ENCODE measurements at regions not wholly inside any gene's neighbourhood (a gene's known extent, or its start where the extent isn't known, plus 50 kb on each side); places are given as distances from the start of the nearest gene placed in this dataset. TPM values are rescaled to one million over a fixed set of nuclear protein-coding genes. Genes with fewer than 3 reads are reported as not detected.
"Not testable (repeated sequence)": the region's sequence is repeated elsewhere in the genome, so short reads cannot be mapped to it uniquely, and the experiment has no call there.

DNA sequence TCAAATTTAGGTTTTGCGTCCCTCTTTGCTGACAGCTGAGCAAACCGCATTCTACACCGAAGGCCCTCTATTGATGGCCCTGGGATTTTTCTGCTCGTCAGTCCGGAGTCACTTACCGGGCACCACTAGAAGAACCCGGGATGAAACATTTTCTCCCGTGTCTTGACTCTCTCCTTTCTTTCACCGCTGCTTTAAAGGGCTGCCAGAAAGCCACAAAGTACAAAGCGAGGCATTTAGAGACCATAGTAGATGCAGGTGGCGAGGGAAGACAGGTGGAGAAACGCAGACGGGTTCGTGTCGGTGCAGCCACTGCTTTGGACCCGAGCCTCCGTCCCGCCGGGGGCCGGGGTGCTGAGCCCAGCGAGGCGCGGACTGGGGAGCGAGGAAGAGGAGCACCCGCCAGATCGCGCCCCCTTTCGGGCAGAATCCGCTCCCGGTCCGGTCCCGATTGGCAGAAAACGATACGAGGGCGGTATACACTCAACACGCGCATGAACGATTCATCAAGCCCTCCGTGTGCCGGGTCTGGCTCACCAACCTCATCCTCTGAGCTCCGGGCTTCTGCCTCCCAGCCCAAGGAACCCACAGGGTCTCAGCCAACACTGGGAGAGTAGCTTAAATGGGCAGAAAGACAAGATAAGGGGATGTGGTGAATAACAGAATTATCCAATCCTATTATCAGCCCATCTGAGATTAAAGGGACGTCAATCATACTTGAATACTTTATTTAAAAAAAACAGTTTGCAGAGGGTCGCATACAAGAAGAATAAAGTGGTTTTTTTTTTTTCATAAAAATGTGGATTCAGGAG is 84.9 kb downstream of the TRIM27 start:
- peaks cover 16% of the 10 kb centered on the region for H3K4me1 ChIP-seq
- TF ChIP-seq POLR2A (IDR thresholded peaks at IDR 0.05), result no peak
- TF ChIP-seq POLR2AphosphoS5 (IDR thresholded peaks at IDR 0.05; ENCODE audit: insufficient read depth in 1 of 2, low read depth in 1 of 2), result peak in 1 of 2 donors; percentile 57
- TF ChIP-seq, protein P1, sequence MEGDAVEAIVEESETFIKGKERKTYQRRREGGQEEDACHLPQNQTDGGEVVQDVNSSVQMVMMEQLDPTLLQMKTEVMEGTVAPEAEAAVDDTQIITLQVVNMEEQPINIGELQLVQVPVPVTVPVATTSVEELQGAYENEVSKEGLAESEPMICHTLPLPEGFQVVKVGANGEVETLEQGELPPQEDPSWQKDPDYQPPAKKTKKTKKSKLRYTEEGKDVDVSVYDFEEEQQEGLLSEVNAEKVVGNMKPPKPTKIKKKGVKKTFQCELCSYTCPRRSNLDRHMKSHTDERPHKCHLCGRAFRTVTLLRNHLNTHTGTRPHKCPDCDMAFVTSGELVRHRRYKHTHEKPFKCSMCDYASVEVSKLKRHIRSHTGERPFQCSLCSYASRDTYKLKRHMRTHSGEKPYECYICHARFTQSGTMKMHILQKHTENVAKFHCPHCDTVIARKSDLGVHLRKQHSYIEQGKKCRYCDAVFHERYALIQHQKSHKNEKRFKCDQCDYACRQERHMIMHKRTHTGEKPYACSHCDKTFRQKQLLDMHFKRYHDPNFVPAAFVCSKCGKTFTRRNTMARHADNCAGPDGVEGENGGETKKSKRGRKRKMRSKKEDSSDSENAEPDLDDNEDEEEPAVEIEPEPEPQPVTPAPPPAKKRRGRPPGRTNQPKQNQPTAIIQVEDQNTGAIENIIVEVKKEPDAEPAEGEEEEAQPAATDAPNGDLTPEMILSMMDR (IDR thresholded peaks at IDR 0.05), result peak in 2 of 3 experiments; percentile 16 to 49
- peak in 1 of 2 donors; percentile 88 for DNase-seq (ENCODE audit: extremely low spot score in 2 of 2)
- H3K36me3 ChIP-seq, result no peaks in the 10 kb centered on the region
- peak overlapping the region; percentile 73 for H3K27ac ChIP-seq
- H3K27me3 ChIP-seq, result no peaks in the 10 kb centered on the region
- peak overlapping the region; percentile 44 to 61 for H3K4me3 ChIP-seq
- intact Hi-C loops (cut with DNase I), result loop anchor here (5.0 kb wide), 1 partner anchor 178 kb away; no protein-coding TSS in a partner anchor
- H3K9me3 ChIP-seq, result no peaks in the 10 kb centered on the region

DNA sequence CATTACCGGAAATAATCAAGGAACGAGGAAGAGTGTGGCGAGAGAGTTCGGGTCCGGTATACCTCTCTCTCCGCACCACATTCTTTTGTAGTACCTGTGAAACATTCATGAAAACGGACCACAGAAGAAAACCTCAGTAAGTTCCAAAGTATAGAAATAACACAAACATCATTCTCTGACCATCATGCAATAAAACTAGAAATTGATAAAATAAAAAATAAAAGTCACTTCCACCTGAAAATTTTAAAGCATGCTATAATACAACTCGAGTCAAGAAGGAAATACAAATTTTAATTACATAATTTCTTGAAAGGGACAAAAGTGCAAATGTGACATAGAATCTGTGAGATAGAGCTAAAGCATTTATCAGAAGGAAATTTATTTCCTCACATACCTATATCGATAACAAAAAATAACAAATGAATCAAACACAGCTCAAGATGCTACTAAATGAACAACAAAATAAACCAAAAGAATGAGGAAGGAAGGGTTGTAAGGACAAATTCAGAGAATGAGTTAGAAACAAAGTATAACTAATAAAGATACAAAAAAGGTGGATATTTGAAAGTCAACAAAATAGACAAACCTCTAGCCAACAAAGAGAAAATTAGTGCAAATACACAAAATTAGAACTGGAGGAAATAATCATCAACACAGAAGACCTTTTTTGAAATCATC is 84.2 kb downstream of the TRIM27 start:
- intact Hi-C loops (cut with DNase I), result loop anchor here (5.0 kb wide), 1 partner anchor 178 kb away; no protein-coding TSS in a partner anchor

DNA sequence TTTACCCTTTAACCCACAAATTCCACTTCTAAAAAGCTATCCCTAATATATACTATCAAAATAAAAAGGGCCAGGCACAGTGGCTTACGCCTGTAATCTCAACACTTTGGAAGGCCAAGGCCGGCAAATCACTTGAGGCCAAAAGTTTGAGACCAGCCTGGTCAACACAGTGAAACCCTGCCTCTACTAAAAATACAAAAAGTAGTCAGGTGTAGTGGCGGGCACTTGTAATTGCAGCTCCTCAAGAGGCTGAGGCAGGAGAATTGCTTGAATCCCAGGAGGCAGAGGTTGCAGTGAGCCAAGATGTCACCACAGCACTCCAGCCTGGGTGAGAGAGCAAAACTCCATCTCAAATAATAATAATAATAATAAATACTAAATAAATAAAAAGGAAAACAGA is 82.5 kb downstream of the TRIM27 start:
- intact Hi-C loops (cut with DNase I), result no loop called here
- Histone ChIP-seq H3K4me1 (peaks cover 16% of the 10 kb centered on the region), H3K27ac (no peak overlapping the region), H3K36me3 (no peaks in the 10 kb centered on the region), H3K27me3 (no peaks in the 10 kb centered on the region), H3K9me3 (no peaks in the 10 kb centered on the region), H3K4me3 (no peak overlapping the region)
- DNase-seq (ENCODE audit: extremely low spot score in 2 of 2), result no peak
- TF ChIP-seq POLR2A (IDR thresholded peaks at IDR 0.05) (no peak), POLR2AphosphoS5 (IDR thresholded peaks at IDR 0.05; ENCODE audit: insufficient read depth in 1 of 2, low read depth in 1 of 2) (no peak)
- TF ChIP-seq, protein P1 (IDR thresholded peaks at IDR 0.05), result no peak

More for the DNA sequence above, 84.2 kb downstream of the TRIM27 start:
- H3K27ac ChIP-seq, result no peak overlapping the region
- H3K4me3 ChIP-seq, result peak overlapping the region; percentile 44 to 61
- no peak for TF ChIP-seq POLR2A (IDR thresholded peaks at IDR 0.05)
- no peak for TF ChIP-seq POLR2AphosphoS5 (IDR thresholded peaks at IDR 0.05; ENCODE audit: insufficient read depth in 1 of 2, low read depth in 1 of 2)
- TF ChIP-seq, protein P1 (IDR thresholded peaks at IDR 0.05), result no peak
- H3K4me1 ChIP-seq, result peaks cover 16% of the 10 kb centered on the region
- H3K36me3 ChIP-seq, result no peaks in the 10 kb centered on the region
- no peaks in the 10 kb centered on the region for H3K9me3 ChIP-seq
- H3K27me3 ChIP-seq, result no peaks in the 10 kb centered on the region
- DNase-seq (ENCODE audit: extremely low spot score in 2 of 2), result no peak

DNA sequence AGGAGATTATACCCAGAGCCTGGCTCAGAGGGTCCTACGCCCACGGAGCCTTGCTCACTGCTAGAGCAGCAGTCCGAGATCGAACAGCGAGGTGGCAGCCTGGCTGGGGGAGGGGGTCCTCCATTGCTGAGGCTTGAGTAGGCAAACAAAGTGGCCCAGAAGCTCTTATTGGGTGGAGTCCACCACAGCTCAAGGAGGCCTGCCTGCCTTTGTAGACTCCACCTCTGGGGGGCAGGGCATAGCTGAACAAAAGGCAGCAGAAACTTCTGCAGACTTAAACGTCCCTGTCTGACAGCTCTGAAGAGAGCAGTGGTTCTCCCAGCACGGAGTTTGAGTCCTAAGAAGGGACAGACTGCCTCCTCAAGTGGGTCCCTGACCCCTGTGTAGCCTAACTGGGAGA is 75.0 kb downstream of the TRIM27 start:
- intact Hi-C loops (cut with DNase I), result not testable (repeated sequence)

More for the DNA sequence above, 75.0 kb downstream of the TRIM27 start:
- H3K4me1 ChIP-seq; H3K9me3 ChIP-seq; H3K36me3 ChIP-seq; H3K27me3 ChIP-seq; H3K27ac ChIP-seq; DNase-seq (ENCODE audit: extremely low spot score in 2 of 2); H3K4me3 ChIP-seq: not testable (repeated sequence)

Small RNAs in the stretch of these regions (small RNA-seq; reads per million reads assigned to genes)
- not detected for gene AL121932.1
